ENCODE measurements at regions not wholly inside any gene's neighbourhood (a gene's known extent, or its start where the extent isn't known, plus 50 kb on each side); places are given as distances from the start of the nearest gene placed in this dataset.
"Not testable (repeated sequence)": the region's sequence is repeated elsewhere in the genome, so short reads cannot be mapped to it uniquely, and the experiment has no call there.

DNA sequence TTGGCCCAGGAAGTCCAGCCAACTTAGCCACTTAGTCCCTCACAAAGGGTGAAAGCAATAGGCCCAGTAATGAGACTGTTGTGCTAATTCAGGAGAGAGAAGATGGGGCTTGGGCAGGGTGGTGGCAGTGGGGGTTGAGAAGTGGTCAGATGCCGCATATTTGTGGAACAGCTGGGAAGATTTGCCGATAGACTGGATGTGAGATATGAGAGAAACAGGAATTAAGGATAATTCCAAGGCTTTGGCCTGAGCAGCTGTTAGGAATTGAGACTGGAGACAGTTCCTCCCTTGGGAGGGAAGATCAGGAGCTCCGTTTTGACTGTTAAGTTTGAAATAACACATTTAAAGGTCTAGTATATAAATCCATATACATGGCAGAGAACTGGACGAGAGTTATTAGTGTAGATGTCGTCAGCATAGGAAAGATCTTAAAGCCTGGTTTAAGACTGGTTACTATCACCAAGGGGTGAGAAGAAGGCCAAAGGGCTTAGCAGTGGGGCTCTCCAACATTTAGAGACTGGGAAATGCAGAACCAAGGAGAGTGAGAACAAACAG is 323.7 kb upstream of the FAM78B start:
- DNase-seq = no peak

DNA sequence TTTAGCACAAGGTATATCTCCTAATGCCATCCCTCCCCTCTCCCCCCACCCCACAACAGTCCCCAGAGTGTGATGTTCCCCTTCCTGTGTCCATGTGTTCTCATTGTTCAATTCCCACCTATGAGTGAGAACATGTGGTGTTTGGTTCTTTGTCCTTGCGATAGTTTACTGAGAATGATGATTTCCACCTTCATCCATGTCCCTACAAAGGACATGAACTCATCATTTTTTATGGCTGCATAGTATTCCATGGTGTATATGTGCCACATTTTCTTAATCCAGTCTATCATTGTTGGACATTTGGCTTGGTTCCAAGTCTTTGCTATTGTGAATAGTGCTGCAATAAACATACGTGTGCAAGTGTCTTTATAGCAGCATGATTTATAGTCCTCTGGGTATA is 327.0 kb upstream of the FAM78B start:
- not testable (repeated sequence) for DNase-seq

- DNase-seq = no peak
Observed at GRCh38 chr1:166507347-166507746, 331.9 kb upstream of the POGK start.

DNA sequence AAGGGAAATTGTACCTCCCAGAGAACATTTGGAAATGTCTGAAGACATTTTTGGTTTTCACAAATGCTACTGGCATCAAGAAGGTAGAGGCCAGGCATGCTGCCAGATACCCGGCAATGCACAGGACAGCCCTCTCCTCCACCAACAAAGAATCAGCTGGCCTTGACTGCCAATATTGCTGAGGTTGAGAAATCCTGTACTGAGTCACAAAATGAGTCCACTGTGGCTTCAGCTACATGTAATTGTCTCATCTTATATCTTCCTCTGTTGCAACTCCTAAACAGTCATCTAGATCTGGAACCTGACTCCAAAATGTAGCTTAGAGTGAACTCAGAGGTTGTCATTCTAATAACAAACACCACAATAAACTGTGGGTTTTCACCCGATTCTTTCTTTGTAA is 327.5 kb upstream of the POGK start:
- DNase-seq = no peak

GRCh38 chr1:166514067-166514466 is 325.2 kb upstream of the POGK start:
- DNase-seq = no peak

- no peak for DNase-seq
Observed at GRCh38 chr1:166527752-166528151, 311.5 kb upstream of the POGK start.

DNA sequence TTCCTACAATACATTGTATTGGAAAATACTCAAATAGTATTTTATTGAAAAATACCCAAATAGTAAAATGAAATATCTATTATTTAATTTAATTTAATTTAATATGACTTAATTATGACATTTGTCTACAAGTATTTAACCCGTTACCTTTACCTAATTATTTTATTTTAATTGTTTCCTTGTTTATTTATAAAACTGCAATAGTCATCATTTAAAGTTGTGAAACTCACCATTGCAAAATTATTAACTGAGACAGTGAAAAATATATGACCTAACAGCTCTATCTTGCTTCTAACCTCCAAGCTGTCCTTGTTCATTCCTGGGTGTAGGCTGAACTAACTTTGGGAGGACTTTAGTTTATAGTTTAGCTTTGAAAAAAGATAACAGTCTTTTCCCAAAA is 300.6 kb upstream of the POGK start:
- DNase-seq = no peak

DNA sequence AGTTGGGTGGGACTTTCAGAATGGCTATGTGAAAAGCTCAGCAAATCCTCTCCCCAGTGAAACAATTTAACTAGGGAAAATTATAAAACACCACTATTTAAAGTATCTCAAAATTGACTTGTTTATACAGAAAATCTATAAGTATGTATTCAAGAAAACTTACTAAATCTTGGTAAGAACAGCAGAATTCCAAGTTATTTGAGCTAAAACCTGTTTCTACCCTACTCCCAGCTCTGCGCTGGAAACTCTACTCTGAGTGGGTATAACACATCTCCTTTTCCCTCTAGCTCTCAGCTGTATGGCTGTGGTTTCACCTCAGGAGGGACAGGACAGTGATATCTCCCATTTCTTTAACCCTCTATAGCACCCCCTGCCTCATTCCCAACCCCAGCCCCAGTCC is 295.2 kb upstream of the POGK start:
- DNase-seq = no peak

GRCh38 chr1:166544561-166544960 is 294.7 kb upstream of the POGK start:
- DNase-seq = no peak

GRCh38 chr1:166552706-166553105 is 286.6 kb upstream of the POGK start:
- no peak for DNase-seq

DNA sequence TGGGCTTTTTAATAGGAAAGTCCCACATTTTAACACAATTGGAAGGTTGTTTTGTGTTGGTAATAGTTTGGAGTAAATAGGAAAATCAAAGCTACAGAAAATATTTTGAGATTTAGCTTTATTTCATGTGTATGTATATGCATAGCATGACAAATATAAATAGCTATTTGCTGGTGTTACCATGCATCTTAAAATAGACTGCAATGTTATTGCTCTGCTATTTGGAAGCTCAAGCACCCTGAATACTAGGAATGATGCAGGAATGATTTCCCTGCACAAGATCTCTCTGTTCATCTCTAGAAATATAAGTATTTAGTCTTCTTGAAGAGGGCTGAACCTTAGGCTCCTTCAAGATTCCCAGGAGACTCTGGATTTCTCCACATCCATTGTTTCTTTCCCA is 268.3 kb upstream of the POGK start:
- no peak for DNase-seq

GRCh38 chr1:166573199-166573598 is 266.1 kb upstream of the POGK start:
- DNase-seq = no peak

DNA sequence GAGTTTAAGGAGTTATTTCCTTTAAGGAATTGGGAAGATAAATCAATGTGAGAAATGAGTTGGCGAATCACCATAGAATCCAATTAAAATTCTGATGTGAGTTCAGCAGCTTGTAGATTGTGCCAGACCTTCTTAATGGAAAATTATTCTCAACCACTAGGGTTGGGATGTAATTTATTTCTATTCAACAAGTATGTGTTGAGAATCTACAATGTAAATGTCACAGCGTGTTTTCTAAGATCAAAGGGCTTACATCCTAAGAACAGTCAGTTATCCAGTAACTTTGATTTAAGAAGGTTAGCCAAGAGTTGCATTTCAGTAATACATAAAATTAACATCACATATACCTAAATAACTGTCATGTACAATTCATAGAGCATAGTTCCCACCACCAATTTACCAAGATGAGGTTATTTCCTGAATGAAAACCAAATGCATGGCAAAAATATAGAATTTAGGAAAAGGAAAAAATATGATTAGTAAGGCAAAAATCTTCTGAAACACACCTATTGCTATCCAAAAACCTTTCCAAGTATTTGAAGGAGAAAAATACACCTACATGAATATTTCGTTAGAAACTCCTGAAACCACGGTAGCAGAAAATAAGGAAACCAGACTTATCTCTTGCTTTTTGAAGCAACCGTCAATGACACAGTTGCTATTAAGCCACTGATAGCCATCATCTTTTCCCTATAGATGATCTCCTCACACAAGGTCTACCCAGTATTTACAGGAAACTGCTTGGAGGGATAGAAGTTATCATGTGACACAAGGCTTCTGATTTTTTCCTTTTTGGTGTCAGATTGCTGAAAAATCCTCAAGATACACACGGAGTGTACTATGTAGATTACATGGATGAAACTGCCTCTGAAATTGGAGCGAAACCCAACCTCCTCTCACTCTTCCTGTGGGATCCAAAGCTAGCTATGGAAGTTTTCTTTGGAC is 259.4 kb upstream of the POGK start:
- no peak for DNase-seq

- no peak for DNase-seq
Observed at GRCh38 chr1:166588741-166589140, 250.5 kb upstream of the POGK start.

DNA sequence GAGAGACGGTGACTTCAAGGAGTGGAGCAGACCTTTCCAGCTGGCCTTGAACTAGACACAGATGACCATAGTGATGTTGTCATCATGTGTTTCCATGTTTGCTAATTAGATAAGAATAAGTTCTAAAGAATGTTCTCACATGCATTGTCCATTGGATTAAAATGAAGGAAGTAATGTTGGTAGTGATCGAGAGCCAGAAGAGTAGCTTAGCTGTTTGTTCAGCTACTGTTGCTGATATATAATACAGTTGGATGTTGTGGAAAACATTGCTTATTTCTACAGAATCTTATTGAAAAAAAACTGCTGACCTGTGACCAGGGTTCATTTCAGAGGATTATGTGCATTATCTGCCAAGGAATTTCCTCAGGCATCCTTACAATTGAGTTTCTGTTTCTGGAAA is 249.1 kb upstream of the POGK start:
- no peak for DNase-seq

- DNase-seq = no peak
Observed at GRCh38 chr1:166594646-166595045, 244.6 kb upstream of the POGK start.

DNA sequence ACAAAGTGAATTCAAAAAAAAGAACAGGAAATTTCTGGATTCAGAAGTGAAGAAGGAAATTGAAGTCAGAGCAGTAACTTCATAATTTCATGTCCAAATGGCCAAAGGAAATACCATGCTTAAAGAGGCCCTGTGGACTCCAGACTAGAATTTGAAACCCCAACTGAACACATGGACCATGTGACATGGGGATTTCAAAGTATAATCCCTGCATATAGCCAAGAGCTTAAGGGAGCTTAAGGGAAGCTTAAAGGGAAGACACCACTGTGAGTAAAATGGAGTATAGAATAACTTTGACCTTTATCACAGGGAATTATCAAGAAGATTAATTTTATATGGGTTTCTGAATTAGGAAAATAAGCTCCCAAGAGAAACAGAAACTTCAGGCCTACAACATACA is 241.8 kb upstream of the POGK start:
- DNase-seq = no peak

DNA sequence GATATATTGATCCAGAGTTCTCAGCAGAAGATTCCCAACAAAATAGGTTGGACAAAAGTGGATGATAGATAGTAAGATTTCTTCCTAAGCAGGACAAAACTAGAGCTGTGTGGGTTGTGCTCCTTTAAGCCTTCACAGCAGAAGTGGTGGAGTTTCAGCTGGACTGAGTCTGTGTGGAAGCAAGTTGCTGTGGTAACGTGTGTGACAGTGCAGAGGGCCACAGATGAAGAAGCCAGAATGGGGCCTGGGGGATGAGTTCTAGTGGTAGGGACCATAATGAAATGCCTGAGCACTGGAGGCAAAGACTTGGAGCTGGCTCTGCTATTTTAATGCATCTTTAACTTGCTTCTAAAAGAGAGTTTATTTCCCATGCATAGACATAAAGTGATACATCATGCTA is 238.7 kb upstream of the POGK start:
- no peak for DNase-seq

DNA sequence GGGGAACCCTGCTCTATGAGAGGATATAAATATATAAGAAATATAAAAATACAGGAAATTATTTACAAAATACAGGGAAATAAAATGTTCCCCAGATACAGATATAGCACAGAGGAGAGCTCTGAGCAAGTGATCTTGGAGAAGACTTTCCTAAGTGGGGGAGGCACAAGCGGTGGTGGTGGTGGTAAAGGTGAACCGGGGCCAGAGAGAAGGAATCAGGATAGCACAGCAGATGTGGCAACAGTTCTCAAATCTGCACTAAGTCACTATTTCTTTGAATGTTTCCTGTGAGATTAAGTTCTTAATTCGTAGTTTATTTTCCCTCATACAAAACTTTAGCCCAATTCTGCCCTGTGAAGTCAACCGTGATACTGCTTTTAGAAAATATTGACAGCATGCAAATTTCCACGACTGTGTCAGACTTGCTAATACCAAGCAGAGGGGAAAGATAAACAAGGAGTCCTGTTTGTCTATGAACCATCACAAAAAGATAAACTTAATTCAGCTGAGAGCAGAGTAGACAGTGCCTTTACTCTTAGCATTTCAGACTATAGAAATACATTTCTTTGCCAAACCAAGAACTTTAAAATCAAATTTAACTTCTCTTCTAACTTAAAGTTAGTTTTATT is 237.5 kb upstream of the POGK start:
- DNase-seq = no peak

DNA sequence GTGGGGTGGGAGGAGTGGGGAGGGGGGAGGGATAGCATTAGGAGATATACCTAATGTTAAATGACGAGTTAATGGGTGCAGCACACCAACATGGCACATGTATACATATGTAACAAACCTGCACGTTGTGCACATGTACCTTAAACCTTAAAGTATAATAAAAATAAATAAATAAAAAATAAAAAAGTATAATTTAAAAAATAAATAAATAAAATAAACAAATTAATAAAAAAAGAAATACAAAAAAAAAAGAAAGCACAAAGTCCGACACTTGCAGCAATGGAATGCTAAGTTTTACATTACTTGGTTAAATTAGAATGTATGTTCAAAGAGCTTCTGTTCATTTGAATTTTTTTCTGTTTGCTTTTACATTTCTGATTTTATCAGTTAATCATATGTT is 236.5 kb upstream of the POGK start:
- not testable (repeated sequence) for DNase-seq

- no peak for DNase-seq
Observed at GRCh38 chr1:166603296-166603695, 236.0 kb upstream of the POGK start.

GRCh38 chr1:166605137-166605536 is 234.1 kb upstream of the POGK start:
- DNase-seq = no peak

DNA sequence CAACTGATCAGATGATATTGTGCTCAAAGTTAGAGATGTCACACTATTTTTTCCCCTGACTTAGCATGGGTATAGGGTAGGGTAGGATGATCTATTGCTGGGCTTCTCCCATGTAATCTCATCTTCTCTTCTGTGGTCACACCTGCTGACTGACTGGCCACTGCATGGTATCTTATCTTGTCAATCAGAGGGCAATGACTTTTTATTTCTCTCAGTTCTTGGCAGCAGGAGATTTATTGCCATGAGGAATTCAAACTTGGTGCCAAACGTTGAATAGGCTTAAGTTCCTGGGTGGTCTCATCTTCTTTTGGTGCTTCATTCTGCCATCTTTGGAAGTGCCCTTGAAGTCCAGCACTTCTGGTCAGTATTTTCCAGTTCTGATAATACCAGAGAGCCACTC is 226.4 kb upstream of the POGK start:
- no peak for DNase-seq
